ENCODE measurements at regions not wholly inside any gene's neighbourhood (a gene's known extent, or its start where the extent isn't known, plus 50 kb on each side); places are given as distances from the start of the nearest gene placed in this dataset.

DNA sequence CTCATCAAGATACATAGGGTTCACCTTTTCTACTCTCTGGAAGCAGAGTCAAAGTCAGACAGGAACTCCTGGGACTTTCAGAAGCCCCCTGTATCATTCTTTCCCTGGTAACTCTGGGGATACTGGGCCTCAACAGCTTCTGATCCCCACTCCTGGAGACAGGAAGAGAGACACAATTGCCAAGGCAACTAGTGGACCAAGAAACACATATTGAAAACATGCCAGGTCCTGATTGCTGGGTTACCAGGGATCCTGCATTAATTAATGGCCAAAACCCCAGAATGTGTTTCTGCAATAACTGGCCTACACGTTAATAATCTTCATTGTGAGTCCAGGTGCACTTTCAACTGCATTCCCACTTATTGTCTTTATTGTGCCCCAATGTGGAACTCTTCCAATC lies 260.8 kb upstream of the POU2AF2 start:
- FAIRE-seq (no peak), DNase-seq (ENCODE audit: insufficient read length, low spot score) (no peak)
- TF ChIP-seq TAF1 (IDR thresholded peaks at IDR 0.05; ENCODE audit: low read depth, low read length) (no peak), POLR2AphosphoS5 (IDR thresholded peaks at IDR 0.05; ENCODE audit: low read depth, low read length) (no peak), POU2F2 (IDR thresholded peaks at IDR 0.05; ENCODE audit: low read depth, low read length) (no peak), PAX5 (IDR thresholded peaks at IDR 0.05; ENCODE audit: insufficient read depth, low read length, severe bottlenecking) (no peak), POLR2A (IDR thresholded peaks at IDR 0.05; ENCODE audit: low read depth, low read length) (no peak), SPI1 (IDR thresholded peaks at IDR 0.05; ENCODE audit: low read depth, low read length) (no peak)

DNA sequence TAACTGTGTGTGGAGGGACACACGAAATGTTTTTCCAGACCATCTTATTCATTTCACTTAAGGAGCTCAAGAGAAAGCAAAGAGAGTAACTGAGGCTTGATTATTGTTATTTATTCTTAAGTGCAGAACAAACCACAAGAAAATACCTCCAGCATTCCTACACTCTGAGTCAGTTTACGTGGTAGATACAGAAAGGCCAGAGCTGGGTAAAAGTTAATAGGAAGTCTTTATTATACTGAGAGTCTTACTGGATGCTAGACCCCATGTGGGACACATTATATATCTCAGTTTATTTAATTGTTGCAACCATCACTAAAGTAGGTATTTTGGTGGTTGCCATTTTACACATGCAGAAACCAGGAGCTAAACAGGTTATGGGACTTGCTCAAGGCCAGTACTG lies 261.4 kb upstream of the POU2AF2 start:
- FAIRE-seq (no peak), DNase-seq (ENCODE audit: insufficient read length, low spot score) (no peak)
- TF ChIP-seq POLR2A (IDR thresholded peaks at IDR 0.05; ENCODE audit: low read depth, low read length) (no peak), POLR2AphosphoS5 (IDR thresholded peaks at IDR 0.05; ENCODE audit: low read depth, low read length) (no peak), PAX5 (IDR thresholded peaks at IDR 0.05; ENCODE audit: insufficient read depth, low read length, severe bottlenecking) (no peak), TAF1 (IDR thresholded peaks at IDR 0.05; ENCODE audit: low read depth, low read length) (no peak), SPI1 (IDR thresholded peaks at IDR 0.05; ENCODE audit: low read depth, low read length) (no peak), POU2F2 (IDR thresholded peaks at IDR 0.05; ENCODE audit: low read depth, low read length) (no peak)

DNA sequence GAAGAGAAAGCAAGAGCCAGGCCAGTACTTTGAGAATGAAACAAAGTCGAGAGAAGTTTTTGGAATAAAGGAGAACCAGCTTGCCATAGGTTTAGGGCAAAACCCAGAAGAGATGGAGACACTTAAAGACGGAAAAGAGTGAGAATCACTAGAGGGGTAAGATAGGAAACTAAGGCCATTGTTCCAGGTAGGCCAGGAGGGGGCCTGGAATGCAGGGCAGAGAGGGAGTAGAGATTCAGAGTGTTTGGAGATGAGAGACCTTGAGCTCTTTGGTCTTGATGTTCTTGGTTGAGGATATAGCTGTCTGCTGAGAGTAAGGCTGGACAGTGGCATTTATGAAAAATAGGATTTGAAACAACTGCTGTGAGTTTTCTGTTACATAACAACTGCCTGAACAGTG lies 263.3 kb upstream of the POU2AF2 start:
- no peak for DNase-seq (ENCODE audit: insufficient read length, low spot score)
- no peak for FAIRE-seq
- TF ChIP-seq POLR2A (IDR thresholded peaks at IDR 0.05; ENCODE audit: low read depth, low read length) (no peak), TAF1 (IDR thresholded peaks at IDR 0.05; ENCODE audit: low read depth, low read length) (no peak), PAX5 (IDR thresholded peaks at IDR 0.05; ENCODE audit: insufficient read depth, low read length, severe bottlenecking) (no peak), POLR2AphosphoS5 (IDR thresholded peaks at IDR 0.05; ENCODE audit: low read depth, low read length) (no peak), POU2F2 (IDR thresholded peaks at IDR 0.05; ENCODE audit: low read depth, low read length) (no peak), SPI1 (IDR thresholded peaks at IDR 0.05; ENCODE audit: low read depth, low read length) (no peak)

DNA sequence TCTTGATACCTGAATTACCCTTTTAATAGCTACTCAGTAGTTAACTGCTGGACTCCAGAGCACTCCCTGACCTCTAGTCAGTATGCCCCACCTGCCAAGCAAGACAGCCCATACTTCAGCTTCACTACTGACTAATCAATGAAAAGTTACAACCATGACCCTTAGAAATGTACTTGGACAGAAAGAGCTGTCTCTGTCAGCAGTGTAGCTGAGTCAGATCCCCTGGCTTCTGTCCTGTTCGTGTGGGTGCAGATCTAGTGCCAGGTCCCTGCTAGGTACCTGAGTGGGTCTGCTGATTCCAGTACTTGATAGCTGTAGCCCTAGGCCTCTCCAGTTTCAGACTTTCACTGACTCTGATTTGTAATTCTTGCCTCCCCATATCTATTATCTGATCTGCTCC lies 265.8 kb upstream of the POU2AF2 start:
- TF ChIP-seq POLR2A (IDR thresholded peaks at IDR 0.05; ENCODE audit: low read depth, low read length): no peak
- TF ChIP-seq SPI1 (IDR thresholded peaks at IDR 0.05; ENCODE audit: low read depth, low read length): no peak
- TF ChIP-seq POU2F2 (IDR thresholded peaks at IDR 0.05; ENCODE audit: low read depth, low read length): no peak
- no peak for TF ChIP-seq PAX5 (IDR thresholded peaks at IDR 0.05; ENCODE audit: insufficient read depth, low read length, severe bottlenecking)
- no peak for DNase-seq (ENCODE audit: insufficient read length, low spot score)
- FAIRE-seq: no peak

DNA sequence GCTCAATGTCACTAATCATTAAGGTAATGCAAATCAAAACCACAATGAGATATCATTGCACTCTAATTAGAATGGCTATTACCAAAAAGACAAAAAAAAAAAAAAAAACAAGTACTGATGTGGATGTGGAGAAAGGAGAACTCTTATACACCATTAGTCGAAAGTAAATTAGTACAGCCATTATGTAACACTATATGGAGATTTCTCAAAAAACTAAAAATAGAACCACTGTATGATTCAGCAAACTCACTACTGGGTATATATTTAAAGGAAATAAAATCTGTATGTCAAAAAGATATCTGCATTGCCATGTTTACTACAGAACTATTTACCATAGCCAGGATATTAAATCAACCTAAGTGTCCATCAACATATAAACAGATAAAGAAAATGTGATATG lies 265.4 kb upstream of the ARHGAP20 start:
- no peak for FAIRE-seq
- no peak for TF ChIP-seq POU2F2 (IDR thresholded peaks at IDR 0.05; ENCODE audit: low read depth, low read length)
- no peak for TF ChIP-seq POLR2A (IDR thresholded peaks at IDR 0.05; ENCODE audit: low read depth, low read length)
- TF ChIP-seq TAF1 (IDR thresholded peaks at IDR 0.05; ENCODE audit: low read depth, low read length): no peak
- no peak for TF ChIP-seq SPI1 (IDR thresholded peaks at IDR 0.05; ENCODE audit: low read depth, low read length)
- no peak for TF ChIP-seq PAX5 (IDR thresholded peaks at IDR 0.05; ENCODE audit: insufficient read depth, low read length, severe bottlenecking)
- TF ChIP-seq POLR2AphosphoS5 (IDR thresholded peaks at IDR 0.05; ENCODE audit: low read depth, low read length): no peak
- no peak for DNase-seq (ENCODE audit: insufficient read length, low spot score)

DNA sequence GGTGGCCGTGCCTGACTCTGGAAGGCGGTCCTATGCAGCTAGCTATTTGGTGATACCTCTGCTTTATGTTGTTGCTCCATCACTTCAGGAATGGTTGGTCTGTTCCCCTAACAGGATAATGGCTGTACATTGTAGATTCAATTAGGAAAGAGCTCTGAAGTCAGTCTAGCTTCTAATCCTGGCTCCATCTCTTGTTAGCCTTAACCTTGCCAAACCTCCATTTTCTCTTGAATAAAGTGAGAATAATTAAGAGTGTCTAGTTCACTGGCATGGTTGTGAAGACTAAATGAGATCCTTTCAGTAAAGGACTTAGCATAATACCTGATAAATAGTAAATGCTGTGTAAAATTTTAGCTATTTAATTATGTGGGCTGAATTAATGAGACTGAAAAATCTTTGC lies 262.5 kb upstream of the ARHGAP20 start:
- DNase-seq (ENCODE audit: insufficient read length, low spot score): no peak
- FAIRE-seq: no peak
- TF ChIP-seq TAF1 (IDR thresholded peaks at IDR 0.05; ENCODE audit: low read depth, low read length) (no peak), POU2F2 (IDR thresholded peaks at IDR 0.05; ENCODE audit: low read depth, low read length) (no peak), PAX5 (IDR thresholded peaks at IDR 0.05; ENCODE audit: insufficient read depth, low read length, severe bottlenecking) (no peak), POLR2AphosphoS5 (IDR thresholded peaks at IDR 0.05; ENCODE audit: low read depth, low read length) (no peak), SPI1 (IDR thresholded peaks at IDR 0.05; ENCODE audit: low read depth, low read length) (no peak), POLR2A (IDR thresholded peaks at IDR 0.05; ENCODE audit: low read depth, low read length) (no peak)

DNA sequence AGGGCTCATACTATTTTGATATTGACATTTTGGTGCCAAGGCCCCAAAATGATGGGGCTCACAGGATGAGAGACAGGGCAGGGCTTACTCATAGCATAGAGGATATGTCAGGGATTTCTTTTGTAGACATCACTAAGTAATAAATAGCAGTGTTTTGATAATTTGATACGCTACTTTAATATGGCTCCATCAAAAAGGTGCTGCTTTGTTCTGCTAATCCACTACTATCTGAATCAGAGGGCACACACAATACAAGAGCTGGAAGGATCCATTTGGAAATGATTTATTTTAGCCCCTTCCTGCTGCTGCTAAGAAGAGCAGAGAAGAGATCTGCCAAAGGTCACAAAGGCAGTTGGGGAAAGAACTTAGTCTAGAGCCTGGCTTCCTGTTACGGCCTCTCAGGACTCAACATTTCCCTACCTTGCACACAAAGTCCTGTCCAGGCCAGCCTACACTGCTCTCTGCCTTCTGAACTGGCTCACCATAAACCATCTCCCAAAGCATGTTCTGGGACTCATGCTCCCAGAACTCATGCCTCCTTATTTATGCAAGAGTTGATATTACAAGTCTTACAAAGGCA lies 261.3 kb upstream of the ARHGAP20 start:
- FAIRE-seq: no peak

DNA sequence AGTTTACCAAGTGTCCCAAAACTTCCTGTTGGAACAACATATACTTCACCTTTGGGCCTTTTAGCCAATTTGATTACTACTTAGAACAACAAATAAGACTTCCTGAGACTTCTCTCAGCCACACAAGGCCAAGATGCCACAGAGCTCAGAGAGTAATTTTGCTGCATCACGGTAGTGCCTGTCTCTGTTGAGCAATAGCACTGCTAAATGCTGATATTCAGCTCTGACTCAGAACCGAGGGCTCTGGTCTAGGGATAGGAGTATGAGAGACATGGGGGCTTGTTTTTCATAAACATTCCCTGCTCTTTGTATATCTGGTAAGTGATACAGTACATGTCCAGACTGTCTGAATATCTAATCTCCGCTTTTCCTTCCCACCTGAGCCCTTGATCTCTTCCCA lies 260.4 kb upstream of the ARHGAP20 start:
- DNase-seq (ENCODE audit: insufficient read length, low spot score): no peak
- TF ChIP-seq PAX5 (IDR thresholded peaks at IDR 0.05; ENCODE audit: insufficient read depth, low read length, severe bottlenecking): no peak
- no peak for TF ChIP-seq POLR2A (IDR thresholded peaks at IDR 0.05; ENCODE audit: low read depth, low read length)

More for the DNA sequence above, 261.3 kb upstream of the ARHGAP20 start:
- TF ChIP-seq POLR2A (IDR thresholded peaks at IDR 0.05; ENCODE audit: low read depth, low read length) (no peak), PAX5 (IDR thresholded peaks at IDR 0.05; ENCODE audit: insufficient read depth, low read length, severe bottlenecking) (no peak), TAF1 (IDR thresholded peaks at IDR 0.05; ENCODE audit: low read depth, low read length) (no peak), POLR2AphosphoS5 (IDR thresholded peaks at IDR 0.05; ENCODE audit: low read depth, low read length) (no peak), SPI1 (IDR thresholded peaks at IDR 0.05; ENCODE audit: low read depth, low read length) (no peak), POU2F2 (IDR thresholded peaks at IDR 0.05; ENCODE audit: low read depth, low read length) (no peak)
- DNase-seq (ENCODE audit: insufficient read length, low spot score): no peak

DNA sequence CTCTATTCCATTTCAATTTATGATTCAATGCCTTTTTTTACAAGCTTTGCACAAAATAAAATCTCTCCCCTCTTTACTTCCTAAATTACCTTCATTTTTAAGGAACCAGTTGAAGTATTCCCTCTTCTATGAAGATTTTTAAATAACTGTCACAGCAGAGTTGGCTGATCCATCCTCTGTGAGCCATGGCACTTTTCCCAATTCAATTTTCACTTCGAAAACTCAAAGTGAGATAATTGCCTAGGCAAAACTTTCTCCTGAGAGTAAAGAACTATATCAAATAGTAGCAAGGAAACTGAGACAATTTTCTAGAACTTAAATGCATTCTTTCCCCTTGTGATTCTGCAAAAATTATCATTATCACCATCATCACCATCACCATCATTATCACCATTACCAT lies 259.9 kb upstream of the ARHGAP20 start:
- DNase-seq (ENCODE audit: insufficient read length, low spot score): no peak
- no peak for TF ChIP-seq TAF1 (IDR thresholded peaks at IDR 0.05; ENCODE audit: low read depth, low read length)
- no peak for TF ChIP-seq POLR2A (IDR thresholded peaks at IDR 0.05; ENCODE audit: low read depth, low read length)
- no peak for TF ChIP-seq SPI1 (IDR thresholded peaks at IDR 0.05; ENCODE audit: low read depth, low read length)
- no peak for TF ChIP-seq POU2F2 (IDR thresholded peaks at IDR 0.05; ENCODE audit: low read depth, low read length)
- no peak for TF ChIP-seq POLR2AphosphoS5 (IDR thresholded peaks at IDR 0.05; ENCODE audit: low read depth, low read length)
- TF ChIP-seq PAX5 (IDR thresholded peaks at IDR 0.05; ENCODE audit: insufficient read depth, low read length, severe bottlenecking): no peak
- no peak for FAIRE-seq

More for the DNA sequence above, 260.4 kb upstream of the ARHGAP20 start:
- FAIRE-seq: no peak

DNA sequence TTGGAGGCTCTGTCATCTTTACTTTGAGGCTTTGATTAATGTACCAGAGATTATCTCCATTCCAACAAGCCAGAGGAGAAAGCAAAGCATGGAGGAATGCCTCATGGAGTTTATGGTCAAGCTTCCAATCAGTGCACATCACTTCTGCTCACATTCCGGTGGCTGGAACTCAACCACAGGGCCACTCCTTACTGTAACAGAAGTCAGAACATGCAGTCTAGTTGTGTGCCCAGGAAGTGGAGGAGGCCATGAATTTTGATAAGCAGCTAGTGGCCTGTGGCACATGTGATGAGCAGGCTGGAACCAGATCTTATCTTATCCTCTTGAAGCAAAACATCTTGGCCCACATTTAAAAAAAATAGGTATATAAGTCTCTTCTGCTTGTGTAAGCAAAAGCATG lies 258.9 kb upstream of the ARHGAP20 start:
- FAIRE-seq (no peak), DNase-seq (ENCODE audit: insufficient read length, low spot score) (no peak)
- TF ChIP-seq TAF1 (IDR thresholded peaks at IDR 0.05; ENCODE audit: low read depth, low read length): no peak
- TF ChIP-seq POU2F2 (IDR thresholded peaks at IDR 0.05; ENCODE audit: low read depth, low read length): no peak
- TF ChIP-seq POLR2A (IDR thresholded peaks at IDR 0.05; ENCODE audit: low read depth, low read length): no peak
- TF ChIP-seq POLR2AphosphoS5 (IDR thresholded peaks at IDR 0.05; ENCODE audit: low read depth, low read length): no peak
- no peak for TF ChIP-seq SPI1 (IDR thresholded peaks at IDR 0.05; ENCODE audit: low read depth, low read length)
- no peak for TF ChIP-seq PAX5 (IDR thresholded peaks at IDR 0.05; ENCODE audit: insufficient read depth, low read length, severe bottlenecking)

Measured in GM12891 (cell line).